Cardiac muscle cell (in vitro differentiated cells and primary cell): ENCODE measurements at regions not wholly inside any gene's neighbourhood (a gene's known extent, or its start where the extent isn't known, plus 50 kb on each side); places are given as distances from the start of the nearest gene placed in this dataset.

Experiments
- DNase-seq, 2 donors: peaks; one replicate each; pipeline versions ENCODE4 v3.0.0 to v3.0.0-alpha.2; 2010 to 2017; ENCODE audit warnings: low read depth in 1 of 2, low spot score in 1 of 2
- H3K27ac ChIP-seq: fragments of 200-600 bp; sonication (generic); 2 replicates; pipeline ENCODE4 v1.5.1; 2016
- H3K27me3 ChIP-seq: fragments of 200-600 bp; sonication (generic); 2 replicates; pipeline ENCODE4 v1.6.0; 2016; ENCODE audit warnings: control low read depth
- H3K36me3 ChIP-seq: fragments of 200-600 bp; sonication (generic); 2 replicates; pipeline ENCODE4 v1.5.1; 2016; ENCODE audit warnings: control low read depth
- H3K4me1 ChIP-seq: fragments of 200-600 bp; sonication (generic); 2 replicates; pipeline ENCODE4 v1.8.1; 2017; ENCODE audit warnings: low read depth, mild to moderate bottlenecking, mixed run types
- H3K4me3 ChIP-seq: fragments of 200-600 bp; sonication (generic); 2 replicates; pipeline ENCODE4 v1.5.1; 2016; ENCODE audit warnings: mild to moderate bottlenecking
- H3K9me3 ChIP-seq: fragments of 200-600 bp; sonication (generic); 2 replicates; pipeline ENCODE4 v1.5.1; 2017; ENCODE audit warnings: low read depth, mild to moderate bottlenecking, control low read depth
- CTCF ChIP-seq: IDR thresholded peaks from 2 replicates; pipeline ENCODE4 v1.5.1; 2012; ENCODE audit warnings: low read depth, mild to moderate bottlenecking, low read length

- Histone ChIP-seq H3K27me3 (no peaks in the 10 kb centered on the region), H3K4me1 (peaks cover 7% of the 10 kb centered on the region), H3K9me3 (no peaks in the 10 kb centered on the region), H3K36me3 (no peaks in the 10 kb centered on the region), H3K4me3 (no peak overlapping the region), H3K27ac (no peak overlapping the region)
- TF ChIP-seq CTCF = no peak
- peak in 1 of 2 donors; percentile 45 for DNase-seq
Observed at GRCh38 chr2:30351116-30351515, 95.9 kb upstream of the LCLAT1 start.

- H3K9me3 ChIP-seq = no peaks in the 10 kb centered on the region
- H3K27me3 ChIP-seq = no peaks in the 10 kb centered on the region
- no peak overlapping the region for H3K4me3 ChIP-seq
- no peak for DNase-seq
- H3K27ac ChIP-seq = no peak overlapping the region
- H3K36me3 ChIP-seq = no peaks in the 10 kb centered on the region
- peaks cover 12% of the 10 kb centered on the region for H3K4me1 ChIP-seq
- TF ChIP-seq CTCF = no peak
Observed at GRCh38 chr2:30351949-30352348, 95.1 kb upstream of the LCLAT1 start.

GRCh38 chr2:30354150-30354549, 92.9 kb upstream of the LCLAT1 start:
- Histone ChIP-seq H3K4me3 (no peak overlapping the region), H3K4me1 (peaks cover 18% of the 10 kb centered on the region), H3K27ac (no peak overlapping the region), H3K9me3 (no peaks in the 10 kb centered on the region), H3K36me3 (no peaks in the 10 kb centered on the region), H3K27me3 (no peaks in the 10 kb centered on the region)
- DNase-seq = no peak
- no peak for TF ChIP-seq CTCF

GRCh38 chr2:30354621-30355020, 92.4 kb upstream of the LCLAT1 start:
- Histone ChIP-seq H3K4me3 (no peak overlapping the region), H3K4me1 (peaks cover 20% of the 10 kb centered on the region), H3K27me3 (no peaks in the 10 kb centered on the region), H3K36me3 (no peaks in the 10 kb centered on the region), H3K9me3 (no peaks in the 10 kb centered on the region), H3K27ac (no peak overlapping the region)
- DNase-seq = no peak
- TF ChIP-seq CTCF = no peak

GRCh38 chr2:30355306-30355705, 91.7 kb upstream of the LCLAT1 start:
- peaks cover 24% of the 10 kb centered on the region for H3K4me1 ChIP-seq
- H3K9me3 ChIP-seq = no peaks in the 10 kb centered on the region
- DNase-seq = no peak
- no peak for TF ChIP-seq CTCF
- H3K4me3 ChIP-seq = no peak overlapping the region
- H3K27ac ChIP-seq = no peak overlapping the region
- H3K27me3 ChIP-seq = no peaks in the 10 kb centered on the region
- no peaks in the 10 kb centered on the region for H3K36me3 ChIP-seq

GRCh38 chr2:30356071-30356470, 91.0 kb upstream of the LCLAT1 start:
- no peaks in the 10 kb centered on the region for H3K9me3 ChIP-seq
- H3K27ac ChIP-seq = no peak overlapping the region
- peak in 1 of 2 donors; percentile 16 for DNase-seq
- H3K36me3 ChIP-seq = no peaks in the 10 kb centered on the region
- H3K4me3 ChIP-seq = no peak overlapping the region
- H3K27me3 ChIP-seq = no peaks in the 10 kb centered on the region
- no peak for TF ChIP-seq CTCF
- H3K4me1 ChIP-seq = peaks cover 32% of the 10 kb centered on the region
